H9 (cell line): ENCODE measurements at regions not wholly inside any gene's neighbourhood (a gene's known extent, or its start where the extent isn't known, plus 50 kb on each side); places are given as distances from the start of the nearest gene placed in this dataset.

Source experiments
- DNase-seq: peaks from one replicate; pipeline ENCODE4 v3.0.0-alpha.2; 2017
- H2AFZ ChIP-seq: one replicate; pipeline ENCODE4 v1.6.1; 2013; ENCODE audit warnings: mild to moderate bottlenecking, low read length, control low read depth, moderate library complexity
- H2AK5ac ChIP-seq: 2 replicates; pipeline ENCODE4 v1.6.1; 2013; ENCODE audit warnings: low read length, control low read depth, mixed read lengths; ENCODE audit not compliant: insufficient read length
- H2BK120ac ChIP-seq: one replicate; pipeline ENCODE4 v1.6.1; 2013; ENCODE audit warnings: low read depth, mild to moderate bottlenecking, low read length, control low read depth, inconsistent platforms; ENCODE audit not compliant: poor library complexity, severe bottlenecking
- H2BK12ac ChIP-seq: 2 replicates; pipeline ENCODE4 v1.6.1; 2013; ENCODE audit warnings: low read length, control low read depth, mixed read lengths, low read depth; ENCODE audit not compliant: insufficient read length
- H2BK15ac ChIP-seq: 2 replicates; pipeline ENCODE4 v1.6.1; 2013; ENCODE audit warnings: low read depth, low read length, control low read depth
- H2BK20ac ChIP-seq: one replicate; pipeline ENCODE4 v1.6.1; 2013; ENCODE audit warnings: low read depth, mild to moderate bottlenecking, low read length, control low read depth, inconsistent platforms; ENCODE audit not compliant: poor library complexity, severe bottlenecking
- H2BK5ac ChIP-seq: 2 replicates; pipeline ENCODE4 v1.6.1; 2013; ENCODE audit warnings: low read length, control low read depth, mixed read lengths; ENCODE audit not compliant: insufficient read length
- H3K14ac ChIP-seq: 2 replicates; pipeline ENCODE4 v1.6.1; 2013; ENCODE audit warnings: low read length, control low read depth; ENCODE audit not compliant: insufficient read depth
- H3K18ac ChIP-seq: 2 replicates; pipeline ENCODE4 v1.6.1; 2013; ENCODE audit warnings: low read depth, mild to moderate bottlenecking, mixed read lengths, low read length, control low read depth; ENCODE audit not compliant: insufficient read length
- H3K23ac ChIP-seq: 2 replicates; pipeline ENCODE4 v1.6.1; 2013; ENCODE audit warnings: low read length, control low read depth, mixed read lengths, low read depth; ENCODE audit not compliant: insufficient read length
- H3K23me2 ChIP-seq: 2 replicates; pipeline ENCODE4 v1.6.1; 2013; ENCODE audit warnings: low read depth, mild to moderate bottlenecking, mixed read lengths, low read length, control low read depth; ENCODE audit not compliant: insufficient read length, poor library complexity, severe bottlenecking
- H3K27ac ChIP-seq: 2 replicates; pipeline ENCODE4 v1.5.1; 2013; ENCODE audit warnings: low read length, control low read depth, mixed read lengths, low read depth; ENCODE audit not compliant: insufficient read length
- H3K27me3 ChIP-seq: 2 replicates; pipeline ENCODE4 v1.6.1; 2013; ENCODE audit warnings: low read length, control low read depth, inconsistent platforms; ENCODE audit not compliant: insufficient read depth
- H3K4ac ChIP-seq: 2 replicates; pipeline ENCODE4 v1.6.1; 2013; ENCODE audit warnings: low read depth, mild to moderate bottlenecking, control low read depth, inconsistent platforms, low read length, moderate library complexity
- H3K4me1 ChIP-seq: 2 replicates; pipeline ENCODE4 v1.6.1; 2013; ENCODE audit warnings: low read length, control low read depth, inconsistent platforms; ENCODE audit not compliant: insufficient read depth
- H3K4me2 ChIP-seq: 2 replicates; pipeline ENCODE4 v1.6.1; 2013; ENCODE audit warnings: low read length, control low read depth, mixed read lengths; ENCODE audit not compliant: insufficient read length, insufficient read depth
- H3K56ac ChIP-seq: 2 replicates; pipeline ENCODE4 v1.6.1; 2013; ENCODE audit warnings: low read depth, mild to moderate bottlenecking, mixed read lengths, low read length, control low read depth; ENCODE audit not compliant: insufficient read length
- H3K79me1 ChIP-seq: 2 replicates; pipeline ENCODE4 v1.6.1; 2013; ENCODE audit warnings: low read depth, mild to moderate bottlenecking, moderate library complexity, low read length, control low read depth, inconsistent platforms; ENCODE audit not compliant: insufficient read depth, poor library complexity, severe bottlenecking
- H3K79me2 ChIP-seq: 2 replicates; pipeline ENCODE4 v1.6.1; 2013; ENCODE audit warnings: low read length, control low read depth, inconsistent platforms; ENCODE audit not compliant: insufficient read depth
- H3K9ac ChIP-seq: 2 replicates; pipeline ENCODE4 v1.6.1; 2013; ENCODE audit warnings: low read length, control low read depth, mixed read lengths; ENCODE audit not compliant: insufficient read length; ENCODE audit errors: extremely low read depth
- H3K9me3 ChIP-seq: one replicate; pipeline ENCODE4 v1.6.1; 2013; ENCODE audit warnings: low read depth, low read length, inconsistent platforms; ENCODE audit not compliant: control insufficient read depth
- H3T11ph ChIP-seq: one replicate; pipeline ENCODE4 v1.6.1; 2013; ENCODE audit warnings: mild to moderate bottlenecking, low read length, control low read depth, inconsistent platforms
- H4K20me1 ChIP-seq: one replicate; pipeline ENCODE4 v1.6.1; 2013; ENCODE audit not compliant: control insufficient read depth, insufficient read length, insufficient read depth
- H4K5ac ChIP-seq: 2 replicates; pipeline ENCODE4 v1.6.1; 2013; ENCODE audit warnings: low read depth, mild to moderate bottlenecking, mixed read lengths, low read length, control low read depth; ENCODE audit not compliant: insufficient read length
- H4K8ac ChIP-seq: replicated peaks from 2 replicates; pipeline ENCODE4 v1.6.1; 2013; ENCODE audit warnings: low read length, control low read depth, mixed read lengths, low read depth; ENCODE audit not compliant: insufficient read length
- H4K91ac ChIP-seq: 2 replicates; pipeline ENCODE4 v1.6.1; 2013; ENCODE audit warnings: low read depth, mild to moderate bottlenecking, moderate library complexity, mixed read lengths, low read length, control low read depth; ENCODE audit not compliant: insufficient read length
- H3K27ac Mint-ChIP-seq, 3 experiments: 2 replicates in 2 of 3; 3 replicates in 1 of 3; pipeline ENCODE4 v1.8.0; 2020 to 2021; ENCODE audit warnings: mixed read lengths in 3 of 3, mild to moderate bottlenecking in 1 of 3, moderate library complexity in 1 of 3
- H3K27me3 Mint-ChIP-seq: 2 replicates; pipeline ENCODE4 v1.8.0; 2021; ENCODE audit warnings: low read depth, mild to moderate bottlenecking, moderate library complexity, mixed read lengths
- H3K36me3 Mint-ChIP-seq, 3 experiments: 2 replicates in 2 of 3; 3 replicates in 1 of 3; pipeline ENCODE4 v1.8.0; 2020 to 2021; ENCODE audit warnings: low read depth in 3 of 3, mixed read lengths in 3 of 3; ENCODE audit not compliant: insufficient read depth in 1 of 3
- H3K4me1 Mint-ChIP-seq, 2 experiments: 2 replicates each; pipeline ENCODE4 v1.8.0; 2020; ENCODE audit warnings: mixed read lengths in 2 of 2
- H3K4me3 Mint-ChIP-seq, 2 experiments: 2 replicates in 1 of 2; 3 replicates in 1 of 2; pipeline ENCODE4 v1.8.0; 2020 to 2021; ENCODE audit warnings: mild to moderate bottlenecking in 2 of 2, mixed read lengths in 2 of 2, moderate library complexity in 1 of 2
- H3K9me3 Mint-ChIP-seq, 2 experiments: 2 replicates in 1 of 2; 3 replicates in 1 of 2; pipeline ENCODE4 v1.8.0; 2020; ENCODE audit warnings: mild to moderate bottlenecking in 2 of 2, mixed read lengths in 2 of 2, moderate library complexity in 1 of 2
- WGBS: extraction: QIAGEN DNeasy Blood & Tissue Kit; methylation state at CpG from one replicate; pipeline ENCODE4 v1.1.7; 2013; ENCODE audit warnings: missing lambda C conversion rate, low lambda C conversion rate, mixed read lengths; ENCODE audit not compliant: insufficient read length; ENCODE audit errors: extremely low coverage; 5-methylcytosine and 5-hydroxymethylcytosine counted together
- TF ChIP-seq, protein P1 (sequence below): fragments of 200-600 bp; sonication (generic); conservative IDR thresholded peaks from 3 replicates; pipeline ENCODE4 v1.8.0; 2021; ENCODE audit warnings: antibody characterized with exemption, mild to moderate bottlenecking

DNA sequence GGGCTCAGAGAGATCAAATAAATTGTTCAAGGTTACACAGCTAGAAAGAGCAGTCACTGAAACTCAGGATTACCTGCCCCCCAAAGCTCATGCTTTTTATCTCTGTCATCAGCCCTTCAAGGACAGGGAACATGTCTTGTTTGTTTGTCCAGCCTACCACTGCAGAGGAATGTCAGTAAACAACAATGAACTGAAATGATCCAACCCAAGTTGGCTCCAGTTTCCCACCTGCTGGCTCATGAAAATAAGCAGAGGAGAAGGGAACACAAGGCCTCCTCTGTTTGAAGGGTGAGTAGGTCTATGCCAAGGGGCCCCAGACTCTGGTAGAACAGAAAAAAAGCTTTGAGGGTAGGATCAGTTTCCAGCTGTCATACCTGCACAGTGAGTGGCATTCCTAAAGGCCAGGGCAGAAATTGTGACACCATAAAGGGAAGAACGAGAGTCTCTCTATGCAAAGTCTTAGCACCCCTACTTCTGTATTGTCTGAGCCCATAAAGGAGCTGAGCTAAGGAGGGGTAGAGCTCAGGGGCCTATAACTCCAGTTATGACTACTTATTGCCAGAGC lies 115.2 kb downstream of the TRIM36 start:
- no peak overlapping the region for H3K4me3 Mint-ChIP-seq
- peaks cover 4% of the 10 kb centered on the region; the same call in 1 of the 2 replicates for H3K4me1 ChIP-seq
- H3T11ph ChIP-seq = no peak overlapping the region
- no peak overlapping the region for H3K27ac Mint-ChIP-seq
- no peak overlapping the region for H4K5ac ChIP-seq
- H3K4ac ChIP-seq = no peak overlapping the region
- no peaks in the 10 kb centered on the region for H3K9me3 ChIP-seq
- H2BK5ac ChIP-seq = no peak overlapping the region
- H3K9me3 Mint-ChIP-seq = peaks cover 0 to 2% of the 10 kb centered on the region in 2 experiments; a peak in 2 of 5 replicates
- H3K79me1 ChIP-seq = no peaks in the 10 kb centered on the region
- TF ChIP-seq, protein P1, sequence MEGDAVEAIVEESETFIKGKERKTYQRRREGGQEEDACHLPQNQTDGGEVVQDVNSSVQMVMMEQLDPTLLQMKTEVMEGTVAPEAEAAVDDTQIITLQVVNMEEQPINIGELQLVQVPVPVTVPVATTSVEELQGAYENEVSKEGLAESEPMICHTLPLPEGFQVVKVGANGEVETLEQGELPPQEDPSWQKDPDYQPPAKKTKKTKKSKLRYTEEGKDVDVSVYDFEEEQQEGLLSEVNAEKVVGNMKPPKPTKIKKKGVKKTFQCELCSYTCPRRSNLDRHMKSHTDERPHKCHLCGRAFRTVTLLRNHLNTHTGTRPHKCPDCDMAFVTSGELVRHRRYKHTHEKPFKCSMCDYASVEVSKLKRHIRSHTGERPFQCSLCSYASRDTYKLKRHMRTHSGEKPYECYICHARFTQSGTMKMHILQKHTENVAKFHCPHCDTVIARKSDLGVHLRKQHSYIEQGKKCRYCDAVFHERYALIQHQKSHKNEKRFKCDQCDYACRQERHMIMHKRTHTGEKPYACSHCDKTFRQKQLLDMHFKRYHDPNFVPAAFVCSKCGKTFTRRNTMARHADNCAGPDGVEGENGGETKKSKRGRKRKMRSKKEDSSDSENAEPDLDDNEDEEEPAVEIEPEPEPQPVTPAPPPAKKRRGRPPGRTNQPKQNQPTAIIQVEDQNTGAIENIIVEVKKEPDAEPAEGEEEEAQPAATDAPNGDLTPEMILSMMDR = no peak
- no peaks in the 10 kb centered on the region for H3K23me2 ChIP-seq
- no peak overlapping the region for H2BK20ac ChIP-seq
- H3K27me3 Mint-ChIP-seq = no peaks in the 10 kb centered on the region
- H2AFZ ChIP-seq = no peak overlapping the region
- no peak overlapping the region for H2BK120ac ChIP-seq
- H4K20me1 ChIP-seq = no peaks in the 10 kb centered on the region
- H2AK5ac ChIP-seq = no peak overlapping the region
- H4K8ac ChIP-seq = no peak overlapping the region
- no peak overlapping the region for H3K56ac ChIP-seq
- H3K36me3 Mint-ChIP-seq = peaks cover 0 to 2% (median 0%) of the 10 kb centered on the region in 3 experiments; a peak in 1 of 7 replicates
- no CpG with 5 or more reads among the region's 1 CpG for WGBS
- DNase-seq = no peak
- H3K4me1 Mint-ChIP-seq = peaks cover 11 to 14% of the 10 kb centered on the region in 2 experiments
- no peak overlapping the region for H3K18ac ChIP-seq
- H2BK15ac ChIP-seq = no peak overlapping the region
- H3K4me2 ChIP-seq = no peak overlapping the region
- no peak overlapping the region for H2BK12ac ChIP-seq
- H3K27ac ChIP-seq = no peak overlapping the region
- no peaks in the 10 kb centered on the region for H3K79me2 ChIP-seq
- H3K23ac ChIP-seq = no peak overlapping the region
- H3K27me3 ChIP-seq = no peaks in the 10 kb centered on the region
- H3K14ac ChIP-seq = no peak overlapping the region
- H3K9ac ChIP-seq = no peak overlapping the region
- no peak overlapping the region for H4K91ac ChIP-seq
